ENCODE measurements at regions not wholly inside any gene's neighbourhood (a gene's known extent, or its start where the extent isn't known, plus 50 kb on each side); places are given as distances from the start of the nearest gene placed in this dataset.

DNA sequence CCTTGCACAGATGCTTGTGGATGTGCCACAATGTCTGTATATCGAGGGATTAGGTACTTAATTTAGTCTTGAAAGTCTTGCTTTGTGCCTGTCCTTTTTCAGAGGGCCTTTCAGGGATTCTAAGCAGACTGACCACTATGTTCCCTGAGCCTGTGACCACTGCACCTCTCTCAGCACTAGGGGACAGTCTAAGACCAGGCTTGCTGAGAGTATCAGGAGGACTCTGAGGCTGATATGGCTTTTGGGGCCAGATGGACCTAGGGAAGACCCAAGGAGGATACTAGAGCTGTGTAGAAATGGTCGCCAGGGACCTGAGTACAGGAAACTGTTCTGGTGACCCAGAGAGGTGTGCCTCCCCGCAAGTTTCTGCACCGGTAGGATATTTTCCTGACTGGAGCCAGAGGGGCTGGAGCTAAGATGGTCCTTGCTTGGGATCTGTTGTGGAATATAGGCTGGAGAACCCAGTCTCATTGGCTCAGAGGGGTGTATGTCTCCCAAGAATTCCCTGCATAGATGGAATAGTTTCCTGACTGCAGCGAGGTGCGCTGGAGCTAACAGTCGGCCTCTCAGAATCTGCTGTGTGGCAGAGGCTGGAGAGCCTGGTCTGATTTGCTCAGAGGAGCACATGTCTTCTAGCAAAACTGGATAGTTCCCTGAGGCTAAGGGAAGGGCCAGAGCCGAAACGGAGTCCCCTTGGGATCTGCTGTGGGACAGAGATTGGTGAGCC lies 213.2 kb upstream of the DCBLD2 start:
- no peaks in the 10 kb centered on the region for H4K20me1 ChIP-seq (ENCODE audit: control insufficient read depth, insufficient read depth, insufficient read length)
- no peak overlapping the region for H3K18ac ChIP-seq (ENCODE audit: insufficient read length, low read depth, low read length)
- H3K4me1 Mint-ChIP-seq, result no peaks in the 10 kb centered on the region

More for the DNA sequence above, 213.2 kb upstream of the DCBLD2 start:
- H3K14ac ChIP-seq (ENCODE audit: insufficient read depth, low read length), result no peak overlapping the region
- no peak overlapping the region for H2BK12ac ChIP-seq (ENCODE audit: insufficient read length, low read depth, low read length)
- H3K4ac ChIP-seq (ENCODE audit: low read depth, low read length), result no peak overlapping the region
- H3K4me1 ChIP-seq (ENCODE audit: insufficient read depth, low read length), result no peaks in the 10 kb centered on the region
- H3K56ac ChIP-seq (ENCODE audit: insufficient read length, low read depth, low read length), result no peak overlapping the region
- H3K27ac Mint-ChIP-seq, result no peak overlapping the region
- no peaks in the 10 kb centered on the region for H3K23me2 ChIP-seq (ENCODE audit: insufficient read length, low read depth, low read length, poor library complexity, severe bottlenecking)
- H2AK5ac ChIP-seq (ENCODE audit: insufficient read length, low read length), result no peak overlapping the region
- H3K27ac ChIP-seq (ENCODE audit: insufficient read length, low read depth, low read length), result no peak overlapping the region
- DNase-seq, result peak; percentile 69
- no peaks in the 10 kb centered on the region for H3K79me1 ChIP-seq (ENCODE audit: insufficient read depth, low read depth, low read length, poor library complexity, severe bottlenecking)
- H4K91ac ChIP-seq (ENCODE audit: insufficient read length, low read depth, low read length), result no peak overlapping the region
- no peak overlapping the region for H2AFZ ChIP-seq (ENCODE audit: low read length)
- no peaks in the 10 kb centered on the region for H3K27me3 ChIP-seq (ENCODE audit: insufficient read depth, low read length)
- peak; percentile 82 for TF ChIP-seq CTCF (conservative IDR thresholded peaks at IDR 0.05)
- H3K9ac ChIP-seq (ENCODE audit: extremely low read depth, insufficient read length, low read length), result no peak overlapping the region
- no peaks in the 10 kb centered on the region for H3K9me3 Mint-ChIP-seq
- H3K36me3 Mint-ChIP-seq (ENCODE audit: insufficient read depth in 1 of 3, low read depth in 3 of 3), result no peaks in the 10 kb centered on the region
- H4K8ac ChIP-seq (replicated peaks; ENCODE audit: insufficient read length, low read depth, low read length), result no peak overlapping the region
- no peak overlapping the region for H3T11ph ChIP-seq (ENCODE audit: low read length)
- no peaks in the 10 kb centered on the region for H3K9me3 ChIP-seq (ENCODE audit: control insufficient read depth, low read depth, low read length)
- no peak overlapping the region for H3K4me2 ChIP-seq (ENCODE audit: insufficient read depth, insufficient read length, low read length)
- no peak overlapping the region for H2BK120ac ChIP-seq (ENCODE audit: low read depth, low read length, poor library complexity, severe bottlenecking)
- no peak overlapping the region for H2BK5ac ChIP-seq (ENCODE audit: insufficient read length, low read length)
- WGBS (ENCODE audit: extremely low coverage, insufficient read length, low lambda C conversion rate), result no CpG with 5 or more reads among the region's 9 CpGs
- H2BK20ac ChIP-seq (ENCODE audit: low read depth, low read length, poor library complexity, severe bottlenecking), result no peak overlapping the region
- H2BK15ac ChIP-seq (ENCODE audit: low read depth, low read length), result no peak overlapping the region
- no peaks in the 10 kb centered on the region for H3K27me3 Mint-ChIP-seq (ENCODE audit: low read depth)
- H3K23ac ChIP-seq (ENCODE audit: insufficient read length, low read depth, low read length), result no peak overlapping the region
- no peaks in the 10 kb centered on the region for H3K79me2 ChIP-seq (ENCODE audit: insufficient read depth, low read length)
- no peak overlapping the region for H4K5ac ChIP-seq (ENCODE audit: insufficient read length, low read depth, low read length)
- H3K4me3 Mint-ChIP-seq, result no peak overlapping the region
